ENCODE measurements at regions not wholly inside any gene's neighbourhood (a gene's known extent, or its start where the extent isn't known, plus 50 kb on each side); places are given as distances from the start of the nearest gene placed in this dataset.

- H3K4me3 ChIP-seq: no peak overlapping the region
- TF ChIP-seq, protein P1, sequence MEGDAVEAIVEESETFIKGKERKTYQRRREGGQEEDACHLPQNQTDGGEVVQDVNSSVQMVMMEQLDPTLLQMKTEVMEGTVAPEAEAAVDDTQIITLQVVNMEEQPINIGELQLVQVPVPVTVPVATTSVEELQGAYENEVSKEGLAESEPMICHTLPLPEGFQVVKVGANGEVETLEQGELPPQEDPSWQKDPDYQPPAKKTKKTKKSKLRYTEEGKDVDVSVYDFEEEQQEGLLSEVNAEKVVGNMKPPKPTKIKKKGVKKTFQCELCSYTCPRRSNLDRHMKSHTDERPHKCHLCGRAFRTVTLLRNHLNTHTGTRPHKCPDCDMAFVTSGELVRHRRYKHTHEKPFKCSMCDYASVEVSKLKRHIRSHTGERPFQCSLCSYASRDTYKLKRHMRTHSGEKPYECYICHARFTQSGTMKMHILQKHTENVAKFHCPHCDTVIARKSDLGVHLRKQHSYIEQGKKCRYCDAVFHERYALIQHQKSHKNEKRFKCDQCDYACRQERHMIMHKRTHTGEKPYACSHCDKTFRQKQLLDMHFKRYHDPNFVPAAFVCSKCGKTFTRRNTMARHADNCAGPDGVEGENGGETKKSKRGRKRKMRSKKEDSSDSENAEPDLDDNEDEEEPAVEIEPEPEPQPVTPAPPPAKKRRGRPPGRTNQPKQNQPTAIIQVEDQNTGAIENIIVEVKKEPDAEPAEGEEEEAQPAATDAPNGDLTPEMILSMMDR (IDR thresholded peaks at IDR 0.05): no peak
- H3K4me1 ChIP-seq: no peaks in the 10 kb centered on the region
- no peaks in the 10 kb centered on the region for H3K9me3 ChIP-seq
- intact Hi-C loops (cut with DNase I): no loop called here
- H3K27me3 ChIP-seq: no peaks in the 10 kb centered on the region
- H3K36me3 ChIP-seq: no peaks in the 10 kb centered on the region
- no peak for DNase-seq (ENCODE audit: low spot score in 2 of 2)
- no peak overlapping the region for H3K27ac ChIP-seq
Observed at GRCh38 chr12:84315926-84316325, 596.7 kb downstream of the SLC6A15 start.

- TF ChIP-seq, protein P1 (IDR thresholded peaks at IDR 0.05): no peak
- DNase-seq (ENCODE audit: low spot score in 2 of 2): no peak
- Histone ChIP-seq H3K27me3 (no peaks in the 10 kb centered on the region), H3K4me1 (no peaks in the 10 kb centered on the region), H3K36me3 (no peaks in the 10 kb centered on the region), H3K4me3 (no peak overlapping the region), H3K27ac (no peak overlapping the region), H3K9me3 (no peaks in the 10 kb centered on the region)
- intact Hi-C loops (cut with DNase I): no loop called here
Observed at GRCh38 chr12:84313323-84313675, 599.3 kb downstream of the SLC6A15 start.

- Histone ChIP-seq H3K27ac (no peak overlapping the region), H3K9me3 (no peaks in the 10 kb centered on the region), H3K4me3 (no peak overlapping the region), H3K36me3 (no peaks in the 10 kb centered on the region), H3K27me3 (no peaks in the 10 kb centered on the region), H3K4me1 (no peaks in the 10 kb centered on the region)
- TF ChIP-seq, protein P1 (IDR thresholded peaks at IDR 0.05): no peak
- intact Hi-C loops (cut with DNase I): no loop called here
- DNase-seq (ENCODE audit: low spot score in 2 of 2): no peak
Observed at GRCh38 chr12:84308211-84308610, 604.4 kb downstream of the SLC6A15 start.

- H3K27me3 ChIP-seq: no peaks in the 10 kb centered on the region
- DNase-seq (ENCODE audit: low spot score in 2 of 2): no peak
- no peak overlapping the region for H3K4me3 ChIP-seq
- TF ChIP-seq, protein P1 (IDR thresholded peaks at IDR 0.05): no peak
- no peaks in the 10 kb centered on the region for H3K4me1 ChIP-seq
- intact Hi-C loops (cut with DNase I): no loop called here
- H3K36me3 ChIP-seq: no peaks in the 10 kb centered on the region
- H3K27ac ChIP-seq: no peak overlapping the region
- no peaks in the 10 kb centered on the region for H3K9me3 ChIP-seq
Observed at GRCh38 chr12:84305144-84305543, 607.5 kb downstream of the SLC6A15 start.

DNA sequence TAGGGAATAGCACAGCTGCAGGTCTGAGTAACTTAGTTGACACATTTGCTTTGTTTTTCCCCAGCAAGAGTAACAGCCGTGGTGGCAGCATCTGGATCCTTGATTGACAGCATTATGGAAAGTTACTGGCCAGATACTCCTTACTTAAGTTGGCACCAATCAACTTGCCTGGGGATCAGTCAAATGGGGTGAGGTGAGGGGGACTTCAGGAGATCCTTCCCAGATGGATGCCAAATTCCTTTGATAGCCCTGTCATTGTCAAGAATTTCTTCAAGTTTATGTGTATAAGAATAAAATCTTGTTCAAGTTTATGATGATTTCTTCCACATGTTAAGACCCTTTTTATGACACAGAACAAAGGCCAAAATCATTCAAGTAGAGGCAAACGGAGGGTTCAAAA lies 618.4 kb downstream of the SLC6A15 start:
- H3K9me3 ChIP-seq: peaks cover 0 to 10% of the 10 kb centered on the region in 2 donors
- no peaks in the 10 kb centered on the region for H3K27me3 ChIP-seq
- H3K4me1 ChIP-seq: no peaks in the 10 kb centered on the region
- no peak overlapping the region for H3K27ac ChIP-seq
- no peak for DNase-seq (ENCODE audit: low spot score in 2 of 2)
- no peaks in the 10 kb centered on the region for H3K36me3 ChIP-seq
- TF ChIP-seq, protein P1 (IDR thresholded peaks at IDR 0.05): no peak
- intact Hi-C loops (cut with DNase I): no loop called here
- no peak overlapping the region for H3K4me3 ChIP-seq

GRCh38 chr12:84290168-84290567 lies 622.4 kb downstream of the SLC6A15 start:
- intact Hi-C loops (cut with DNase I): no loop called here
- Histone ChIP-seq H3K36me3 (no peaks in the 10 kb centered on the region), H3K9me3 (no peaks in the 10 kb centered on the region), H3K4me1 (no peaks in the 10 kb centered on the region), H3K27me3 (no peaks in the 10 kb centered on the region), H3K4me3 (no peak overlapping the region), H3K27ac (no peak overlapping the region)
- no peak for DNase-seq (ENCODE audit: low spot score in 2 of 2)
- TF ChIP-seq, protein P1 (IDR thresholded peaks at IDR 0.05): no peak

Measured in ascending aorta (tissue), 2 donors.